ENCODE measurements at regions not wholly inside any gene's neighbourhood (a gene's known extent, or its start where the extent isn't known, plus 50 kb on each side); places are given as distances from the start of the nearest gene placed in this dataset.

DNA sequence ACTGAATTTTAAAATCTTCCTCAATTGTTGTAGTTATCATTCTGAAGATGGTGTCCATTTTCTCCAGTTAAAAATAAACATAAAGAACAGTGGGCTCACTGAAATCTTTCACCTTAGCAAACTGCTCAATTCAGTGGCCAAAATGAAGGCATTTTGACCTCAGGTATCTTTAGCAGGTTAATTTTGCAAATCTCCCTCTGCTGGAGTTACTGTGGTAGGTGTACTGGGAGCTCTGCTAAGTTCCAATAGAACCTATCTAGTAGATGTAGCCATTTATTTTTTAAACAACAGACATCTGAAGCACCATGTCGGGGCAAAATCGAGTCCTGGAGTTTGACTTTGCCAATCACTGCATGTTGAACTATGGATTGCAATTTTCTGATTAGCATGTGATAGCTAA is 177.1 kb downstream of the IRS1 start:
- H3K27me3 ChIP-seq = no peaks in the 10 kb centered on the region
- no peak for DNase-seq (ENCODE audit: low read depth in 1 of 2, low spot score in 1 of 2)
- no peaks in the 10 kb centered on the region for H3K4me1 ChIP-seq (ENCODE audit: low read depth)
- no peak overlapping the region for H3K27ac ChIP-seq
- TF ChIP-seq, protein P1, sequence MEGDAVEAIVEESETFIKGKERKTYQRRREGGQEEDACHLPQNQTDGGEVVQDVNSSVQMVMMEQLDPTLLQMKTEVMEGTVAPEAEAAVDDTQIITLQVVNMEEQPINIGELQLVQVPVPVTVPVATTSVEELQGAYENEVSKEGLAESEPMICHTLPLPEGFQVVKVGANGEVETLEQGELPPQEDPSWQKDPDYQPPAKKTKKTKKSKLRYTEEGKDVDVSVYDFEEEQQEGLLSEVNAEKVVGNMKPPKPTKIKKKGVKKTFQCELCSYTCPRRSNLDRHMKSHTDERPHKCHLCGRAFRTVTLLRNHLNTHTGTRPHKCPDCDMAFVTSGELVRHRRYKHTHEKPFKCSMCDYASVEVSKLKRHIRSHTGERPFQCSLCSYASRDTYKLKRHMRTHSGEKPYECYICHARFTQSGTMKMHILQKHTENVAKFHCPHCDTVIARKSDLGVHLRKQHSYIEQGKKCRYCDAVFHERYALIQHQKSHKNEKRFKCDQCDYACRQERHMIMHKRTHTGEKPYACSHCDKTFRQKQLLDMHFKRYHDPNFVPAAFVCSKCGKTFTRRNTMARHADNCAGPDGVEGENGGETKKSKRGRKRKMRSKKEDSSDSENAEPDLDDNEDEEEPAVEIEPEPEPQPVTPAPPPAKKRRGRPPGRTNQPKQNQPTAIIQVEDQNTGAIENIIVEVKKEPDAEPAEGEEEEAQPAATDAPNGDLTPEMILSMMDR (IDR thresholded peaks at IDR 0.05; ENCODE audit: low read depth, low read length) = no peak
- no peaks in the 10 kb centered on the region for H3K9me3 ChIP-seq (ENCODE audit: low read depth)
- no peak overlapping the region for H3K4me3 ChIP-seq
- no peaks in the 10 kb centered on the region for H3K36me3 ChIP-seq

DNA sequence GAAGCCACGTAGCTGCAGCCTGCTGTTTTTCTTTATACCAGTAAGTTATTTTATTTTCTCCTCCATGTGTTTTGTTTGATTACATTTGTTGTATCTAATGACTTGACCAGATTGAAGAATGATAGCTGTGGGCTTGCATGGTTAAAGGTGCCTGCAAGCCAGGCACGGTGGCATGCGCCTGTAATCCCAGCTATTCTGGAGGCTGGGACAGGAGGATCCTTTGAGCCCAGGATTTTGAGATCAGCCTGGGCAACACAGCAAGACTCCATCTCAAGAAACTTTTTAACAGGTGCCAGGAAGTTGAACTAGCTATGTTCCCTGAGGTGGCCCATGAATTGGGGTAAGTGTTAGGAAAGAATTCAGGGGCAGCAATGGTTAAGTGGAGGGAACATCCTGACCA is 179.4 kb downstream of the IRS1 start:
- H3K27me3 ChIP-seq = no peaks in the 10 kb centered on the region
- H3K36me3 ChIP-seq = no peaks in the 10 kb centered on the region
- H3K4me3 ChIP-seq = no peak overlapping the region
- H3K4me1 ChIP-seq (ENCODE audit: low read depth) = no peaks in the 10 kb centered on the region
- TF ChIP-seq, protein P1 (IDR thresholded peaks at IDR 0.05; ENCODE audit: low read depth, low read length) = no peak
- no peak overlapping the region for H3K27ac ChIP-seq
- DNase-seq (ENCODE audit: low read depth in 1 of 2, low spot score in 1 of 2) = no peak
- no peaks in the 10 kb centered on the region for H3K9me3 ChIP-seq (ENCODE audit: low read depth)

DNA sequence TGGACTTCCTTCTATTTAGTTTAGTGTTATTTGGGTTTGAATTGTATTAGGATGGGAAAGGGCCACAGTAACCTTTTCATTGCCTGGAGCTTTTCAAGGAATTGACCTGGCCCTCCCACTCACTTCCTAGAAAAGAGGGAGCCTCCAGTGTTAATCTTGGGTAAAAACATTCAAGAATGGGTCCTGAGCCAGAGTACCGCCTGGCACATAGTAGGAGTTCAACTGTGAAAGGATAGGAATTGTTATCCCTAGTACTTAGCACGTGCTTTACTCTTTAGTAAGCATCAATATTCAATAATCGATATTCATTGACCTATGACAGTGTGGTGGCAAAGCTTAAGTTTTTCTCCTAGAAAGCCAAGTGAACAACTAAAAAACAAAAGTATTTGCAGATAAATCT is 179.9 kb downstream of the IRS1 start:
- H3K27ac ChIP-seq = no peak overlapping the region
- no peaks in the 10 kb centered on the region for H3K36me3 ChIP-seq
- no peak for DNase-seq (ENCODE audit: low read depth in 1 of 2, low spot score in 1 of 2)
- no peak overlapping the region for H3K4me3 ChIP-seq
- no peaks in the 10 kb centered on the region for H3K9me3 ChIP-seq (ENCODE audit: low read depth)
- H3K4me1 ChIP-seq (ENCODE audit: low read depth) = no peaks in the 10 kb centered on the region
- TF ChIP-seq, protein P1 (IDR thresholded peaks at IDR 0.05; ENCODE audit: low read depth, low read length) = no peak
- H3K27me3 ChIP-seq = no peaks in the 10 kb centered on the region

DNA sequence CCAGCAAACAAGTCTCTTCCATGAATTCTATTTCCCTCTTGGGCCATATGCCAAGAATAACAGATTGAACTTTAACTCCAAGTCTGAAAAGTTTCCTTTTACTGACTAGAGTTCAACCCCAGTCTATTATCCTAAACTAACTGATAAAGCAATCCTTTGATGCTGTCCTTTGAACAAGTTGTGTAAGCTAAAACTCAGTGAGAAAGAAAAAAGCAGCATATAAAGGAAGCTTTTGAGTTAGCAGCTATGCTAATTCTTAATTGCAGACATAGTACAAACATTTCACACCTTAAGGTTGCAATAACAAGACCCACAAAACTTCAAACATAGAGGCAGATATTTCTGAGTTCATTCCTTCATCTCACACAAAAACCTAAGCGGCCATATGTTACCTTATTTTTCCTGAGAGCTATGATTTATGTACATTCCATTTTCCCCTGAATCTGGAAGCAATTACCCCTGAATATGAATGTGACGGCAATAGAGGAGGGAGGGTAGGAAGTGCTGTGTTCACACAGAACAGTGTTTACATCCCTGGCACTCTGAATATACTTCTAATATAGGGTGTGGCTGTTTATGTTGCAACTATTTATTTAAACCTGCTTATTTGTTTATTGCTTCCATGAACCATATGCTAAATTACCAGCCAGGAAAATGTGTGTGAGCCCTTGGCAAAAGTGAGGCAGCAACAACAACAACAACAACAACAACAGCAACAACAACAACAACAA is 180.6 kb downstream of the IRS1 start:
- Histone ChIP-seq H3K9me3 (ENCODE audit: low read depth) (no peaks in the 10 kb centered on the region), H3K4me3 (no peak overlapping the region), H3K36me3 (no peaks in the 10 kb centered on the region), H3K27me3 (no peaks in the 10 kb centered on the region), H3K27ac (no peak overlapping the region), H3K4me1 (ENCODE audit: low read depth) (no peaks in the 10 kb centered on the region)
- peak in 1 of 2 donors; percentile 65 for DNase-seq (ENCODE audit: low read depth in 1 of 2, low spot score in 1 of 2)
- TF ChIP-seq, protein P1 (IDR thresholded peaks at IDR 0.05; ENCODE audit: low read depth, low read length) = no peak

DNA sequence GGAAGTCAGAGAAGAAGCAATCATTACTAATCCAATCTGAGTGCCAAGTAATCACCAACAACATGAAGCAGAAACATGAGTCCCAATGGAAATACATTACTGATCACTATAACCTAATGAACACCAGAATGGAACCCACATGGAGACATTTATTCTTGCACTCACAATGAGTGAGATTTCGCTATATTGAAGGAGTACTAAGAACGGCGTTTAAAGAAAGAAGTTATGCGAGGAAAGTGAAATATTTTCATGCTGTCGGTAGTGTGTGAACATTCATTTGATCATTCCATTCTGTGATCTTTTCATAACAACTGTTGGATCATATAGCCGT is 181.1 kb downstream of the IRS1 start:
- Histone ChIP-seq H3K36me3 (no peaks in the 10 kb centered on the region), H3K9me3 (ENCODE audit: low read depth) (no peaks in the 10 kb centered on the region), H3K4me3 (no peak overlapping the region), H3K27ac (no peak overlapping the region), H3K4me1 (ENCODE audit: low read depth) (no peaks in the 10 kb centered on the region), H3K27me3 (no peaks in the 10 kb centered on the region)
- DNase-seq (ENCODE audit: low read depth in 1 of 2, low spot score in 1 of 2) = no peak
- TF ChIP-seq, protein P1 (IDR thresholded peaks at IDR 0.05; ENCODE audit: low read depth, low read length) = no peak

Data from cardiac muscle cell (in vitro differentiated cells and primary cell).